ENCODE measurements at regions not wholly inside any gene's neighbourhood (a gene's known extent, or its start where the extent isn't known, plus 50 kb on each side); places are given as distances from the start of the nearest gene placed in this dataset.

GRCh38 chr14:66076176-66076575, 410.0 kb upstream of the CCDC196 start:
- no peak for DNase-seq

- no peak for DNase-seq
Measured at GRCh38 chr14:66078006-66078405, 408.2 kb upstream of the CCDC196 start.

- DNase-seq = no peak
Measured at GRCh38 chr14:66081594-66082376, 404.4 kb upstream of the CCDC196 start.

GRCh38 chr14:66085224-66085623, 400.9 kb upstream of the CCDC196 start:
- DNase-seq = no peak

- DNase-seq = no peak
Measured at GRCh38 chr14:66085665-66086064, 400.5 kb upstream of the CCDC196 start.

GRCh38 chr14:66087231-66087630, 398.9 kb upstream of the CCDC196 start:
- DNase-seq = no peak

- DNase-seq = no peak
Measured at GRCh38 chr14:66088656-66089055, 397.5 kb upstream of the CCDC196 start.

GRCh38 chr14:66092206-66092605, 394.0 kb upstream of the CCDC196 start:
- DNase-seq = no peak

- no peak for DNase-seq
Measured at GRCh38 chr14:66092748-66093147, 393.4 kb upstream of the CCDC196 start.

GRCh38 chr14:66094001-66094727, 392.0 kb upstream of the CCDC196 start:
- no peak for DNase-seq

- no peak for DNase-seq
Measured at GRCh38 chr14:66099451-66099850, 386.7 kb upstream of the CCDC196 start.

- no peak for DNase-seq
Measured at GRCh38 chr14:66099931-66100330, 386.2 kb upstream of the CCDC196 start.

GRCh38 chr14:66101662-66102061, 384.5 kb upstream of the CCDC196 start:
- no peak for DNase-seq

GRCh38 chr14:66104486-66104885, 381.7 kb upstream of the CCDC196 start:
- no peak for DNase-seq

- no peak for DNase-seq
Measured at GRCh38 chr14:66105815-66106214, 380.4 kb upstream of the CCDC196 start.

- no peak for DNase-seq
Measured at GRCh38 chr14:66109426-66109825, 376.7 kb upstream of the CCDC196 start.

GRCh38 chr14:66111891-66112290, 374.3 kb upstream of the CCDC196 start:
- DNase-seq = no peak

GRCh38 chr14:66114071-66114470, 372.1 kb upstream of the CCDC196 start:
- no peak for DNase-seq

GRCh38 chr14:66115740-66116502, 370.2 kb upstream of the CCDC196 start:
- DNase-seq = no peak

- DNase-seq = no peak
Measured at GRCh38 chr14:66116732-66117131, 369.4 kb upstream of the CCDC196 start.

- no peak for DNase-seq
Measured at GRCh38 chr14:66117600-66117999, 368.6 kb upstream of the CCDC196 start.

- DNase-seq = no peak
Measured at GRCh38 chr14:66119606-66120231, 366.5 kb upstream of the CCDC196 start.

- no peak for DNase-seq
Measured at GRCh38 chr14:66120402-66120801, 365.8 kb upstream of the CCDC196 start.

Data from CD4-positive, alpha-beta T cell treated with Interleukin-10 for 1 hour (primary cell).